ENCODE measurements at regions not wholly inside any gene's neighbourhood (a gene's known extent, or its start where the extent isn't known, plus 50 kb on each side); places are given as distances from the start of the nearest gene placed in this dataset.

DNA sequence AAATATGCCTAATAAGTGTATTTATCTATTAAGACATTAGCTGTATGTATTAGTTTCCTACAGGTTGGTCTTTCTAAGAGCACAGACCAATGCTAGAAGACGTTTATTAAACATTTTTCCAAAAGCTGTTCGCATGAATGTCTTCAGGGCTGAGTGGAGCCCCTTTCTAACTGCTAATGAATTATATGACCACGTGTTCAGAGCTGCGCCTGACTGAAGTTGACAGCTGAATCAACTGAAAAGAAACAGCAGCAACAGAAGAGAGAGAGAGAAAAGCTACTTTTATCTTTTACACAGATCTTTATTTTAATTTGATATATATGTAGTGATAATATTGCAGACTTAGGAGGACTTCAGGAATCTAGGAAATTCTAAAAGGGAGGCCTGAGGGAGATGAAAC is 75.2 kb upstream of the ARID1B start:
- Mint-ChIP-seq H3K36me3 (ENCODE audit: low read depth) (no peaks in the 10 kb centered on the region), H3K27ac (no peak overlapping the region), H3K4me1 (ENCODE audit: low read depth) (peaks cover 20% of the 10 kb centered on the region), H3K9me3 (no peaks in the 10 kb centered on the region), H3K27me3 (ENCODE audit: low read depth) (peaks cover 5% of the 10 kb centered on the region), H3K4me3 (no peak overlapping the region)
- CTCF ChIA-PET: no interaction called here
- intact Hi-C loops (cut with micrococcal nuclease): no loop called here
- no peak for DNase-seq

DNA sequence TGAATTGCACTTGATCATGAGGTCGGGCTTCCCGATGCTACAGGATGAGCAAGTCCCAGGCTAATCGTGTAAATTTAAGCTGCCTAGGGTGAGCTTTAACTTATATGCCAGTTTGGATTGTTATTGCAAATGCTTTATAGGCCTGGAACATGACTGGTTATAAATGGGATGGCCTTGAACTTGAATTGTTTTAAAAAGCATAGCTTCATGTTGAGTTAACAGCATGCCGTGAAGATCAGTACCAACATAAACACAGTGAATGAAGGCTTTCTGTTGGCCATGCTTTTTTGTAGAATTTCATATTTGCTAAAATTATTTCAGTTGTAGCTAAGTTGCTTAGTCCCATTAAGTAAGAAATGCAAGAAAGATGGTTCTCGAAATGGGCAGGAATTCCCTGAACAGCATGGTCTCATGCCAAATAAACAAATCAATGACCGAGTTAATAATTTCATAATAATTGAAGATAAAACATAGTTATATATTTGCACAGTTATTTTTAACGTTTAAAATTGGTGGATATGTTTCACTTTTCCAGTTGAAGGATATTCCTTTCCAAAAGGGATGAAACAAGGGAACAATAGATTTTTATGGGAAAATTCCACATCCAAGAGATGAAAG is 76.6 kb upstream of the ARID1B start:
- Mint-ChIP-seq H3K4me1 (ENCODE audit: low read depth) (peaks cover 20% of the 10 kb centered on the region), H3K36me3 (ENCODE audit: low read depth) (no peaks in the 10 kb centered on the region), H3K27ac (no peak overlapping the region), H3K4me3 (no peak overlapping the region), H3K27me3 (ENCODE audit: low read depth) (peaks cover 5% of the 10 kb centered on the region), H3K9me3 (no peaks in the 10 kb centered on the region)
- intact Hi-C loops (cut with micrococcal nuclease): no loop called here
- CTCF ChIA-PET: no interaction called here
- DNase-seq: no peak

DNA sequence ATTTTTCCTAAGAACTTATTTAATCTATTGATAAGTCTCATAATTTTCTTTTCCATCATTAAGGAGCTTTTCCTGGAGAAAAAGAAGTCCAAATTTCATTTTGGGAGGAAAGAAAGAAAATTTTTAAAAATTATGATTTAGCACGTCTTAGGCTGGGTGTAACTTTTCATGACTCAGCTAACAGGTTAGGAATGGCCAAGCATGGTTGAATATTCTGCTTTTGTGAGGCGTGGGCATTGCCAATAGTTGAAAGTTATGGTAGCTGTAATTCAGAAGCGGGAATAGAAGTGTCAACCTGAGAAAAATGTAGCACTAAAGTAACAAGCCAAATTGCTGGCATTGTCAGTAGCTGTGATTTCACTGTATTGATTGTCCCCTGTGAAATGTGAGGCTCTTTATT is 77.2 kb upstream of the ARID1B start:
- H3K4me3 Mint-ChIP-seq: no peak overlapping the region
- no peaks in the 10 kb centered on the region for H3K9me3 Mint-ChIP-seq
- peaks cover 5% of the 10 kb centered on the region for H3K27me3 Mint-ChIP-seq (ENCODE audit: low read depth)
- intact Hi-C loops (cut with micrococcal nuclease): loop anchor here (5.0 kb wide), 1 partner anchor 157 kb away; no protein-coding TSS in a partner anchor
- peaks cover 20% of the 10 kb centered on the region for H3K4me1 Mint-ChIP-seq (ENCODE audit: low read depth)
- DNase-seq: no peak
- CTCF ChIA-PET: no interaction called here
- H3K36me3 Mint-ChIP-seq (ENCODE audit: low read depth): no peaks in the 10 kb centered on the region
- no peak overlapping the region for H3K27ac Mint-ChIP-seq

DNA sequence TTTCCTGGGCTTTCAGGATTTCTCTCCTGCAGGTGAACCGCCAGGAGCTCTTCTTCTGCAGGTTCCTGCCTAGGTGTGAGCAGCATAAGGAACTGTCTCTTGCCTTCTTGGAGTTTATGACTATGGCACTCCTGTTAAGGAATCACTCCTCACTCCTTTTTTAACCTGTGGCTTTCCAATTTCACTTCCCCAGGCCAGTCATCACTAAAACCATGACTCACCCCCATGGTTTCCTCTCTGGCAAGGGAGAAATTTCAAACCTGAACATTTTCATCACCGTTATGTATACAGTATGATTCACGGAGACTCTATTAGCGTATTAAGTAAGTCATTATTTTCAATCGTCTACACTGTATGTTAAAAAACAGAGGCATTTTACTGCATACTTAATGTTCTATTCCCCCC is 78.2 kb upstream of the ARID1B start:
- Mint-ChIP-seq H3K4me3 (no peak overlapping the region), H3K27me3 (ENCODE audit: low read depth) (peaks cover 5% of the 10 kb centered on the region), H3K9me3 (no peaks in the 10 kb centered on the region), H3K27ac (no peak overlapping the region), H3K36me3 (ENCODE audit: low read depth) (no peaks in the 10 kb centered on the region), H3K4me1 (ENCODE audit: low read depth) (peaks cover 23% of the 10 kb centered on the region)
- CTCF ChIA-PET: no interaction called here
- DNase-seq: peak; percentile 23
- intact Hi-C loops (cut with micrococcal nuclease): loop anchor here (5.0 kb wide), 1 partner anchor 158 kb away; no protein-coding TSS in a partner anchor

DNA sequence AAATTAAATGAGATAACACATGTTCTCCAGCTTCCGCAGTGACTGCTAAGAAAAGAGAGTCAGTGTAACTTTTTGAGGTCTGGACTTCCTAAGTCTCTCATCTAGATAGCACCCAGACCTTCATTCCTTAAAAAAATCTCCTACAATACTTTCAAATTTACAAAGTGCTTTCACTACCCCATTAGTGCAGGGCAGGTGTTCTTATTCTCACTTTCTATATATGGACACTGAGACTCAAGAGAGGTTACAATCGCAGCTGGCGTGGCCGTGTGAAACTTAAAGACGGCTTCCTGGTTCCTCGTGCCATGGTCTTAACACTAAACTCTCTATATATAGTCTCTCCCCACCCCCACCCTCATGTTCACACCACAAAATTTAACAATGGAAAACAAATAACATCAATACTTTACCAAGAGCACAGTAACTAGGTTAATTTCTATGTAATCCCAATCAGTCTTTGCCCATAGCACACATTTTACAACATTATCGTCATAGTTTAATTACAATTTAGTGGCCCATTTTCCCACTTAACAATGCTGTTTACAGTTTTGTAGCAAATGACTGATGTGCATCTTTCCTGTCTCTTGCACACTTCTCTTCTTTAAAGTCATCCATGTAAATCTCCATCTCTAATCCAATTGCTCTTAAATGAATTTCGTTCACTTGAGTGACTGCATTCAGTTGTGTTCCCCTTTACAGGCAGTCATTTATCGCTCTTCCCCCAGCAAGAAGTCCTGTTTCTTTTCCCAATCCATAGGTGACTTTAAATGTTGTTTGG is 78.8 kb upstream of the ARID1B start:
- Mint-ChIP-seq H3K9me3 (no peaks in the 10 kb centered on the region), H3K4me1 (ENCODE audit: low read depth) (peaks cover 23% of the 10 kb centered on the region), H3K27me3 (ENCODE audit: low read depth) (peaks cover 5% of the 10 kb centered on the region), H3K27ac (no peak overlapping the region), H3K36me3 (ENCODE audit: low read depth) (no peaks in the 10 kb centered on the region), H3K4me3 (no peak overlapping the region)
- CTCF ChIA-PET: interaction anchor here (0.6 kb wide), 1 partner anchor 110 kb away, joined by 3 read pairs; no protein-coding TSS in a partner anchor
- intact Hi-C loops (cut with micrococcal nuclease): loop anchor here (5.0 kb wide), 1 partner anchor 159 kb away; no protein-coding TSS in a partner anchor
- no peak for DNase-seq

DNA sequence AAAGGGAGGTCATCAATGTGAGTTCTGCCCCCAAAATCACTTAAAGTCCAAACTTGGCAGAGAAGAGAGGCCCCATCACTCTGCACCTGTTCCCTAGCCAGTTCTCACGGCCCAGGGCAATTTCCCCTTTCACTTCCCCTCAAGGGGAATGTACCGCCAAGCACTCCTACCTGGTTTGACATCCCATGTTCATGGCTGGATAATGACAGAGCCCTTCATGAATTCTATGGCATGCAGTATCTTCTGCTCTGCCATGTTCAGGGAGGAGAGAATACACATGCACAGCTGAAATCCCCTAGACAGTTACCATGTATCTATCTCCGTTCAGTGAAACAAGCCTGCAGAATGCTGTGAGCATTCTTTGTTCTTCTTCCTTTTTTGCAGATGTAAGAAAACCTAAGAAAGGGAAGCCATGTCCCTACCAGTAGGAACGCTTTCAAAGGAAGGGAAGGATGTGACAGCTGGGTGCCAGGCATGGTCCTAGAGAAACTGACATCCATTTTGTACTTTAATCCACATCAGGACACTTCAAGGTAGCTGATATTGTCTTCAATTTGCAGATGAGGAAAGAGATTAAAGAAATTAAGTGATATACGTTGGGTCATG is 79.8 kb upstream of the ARID1B start:
- Mint-ChIP-seq H3K27me3 (ENCODE audit: low read depth) (peaks cover 5% of the 10 kb centered on the region), H3K4me1 (ENCODE audit: low read depth) (peaks cover 23% of the 10 kb centered on the region), H3K9me3 (no peaks in the 10 kb centered on the region), H3K4me3 (no peak overlapping the region), H3K27ac (no peak overlapping the region), H3K36me3 (ENCODE audit: low read depth) (no peaks in the 10 kb centered on the region)
- CTCF ChIA-PET: interaction anchor here (0.6 kb wide), 1 partner anchor 109 kb away, joined by 3 read pairs; no protein-coding TSS in a partner anchor
- intact Hi-C loops (cut with micrococcal nuclease): loop anchor here (5.0 kb wide), 1 partner anchor 160 kb away; no protein-coding TSS in a partner anchor
- no peak for DNase-seq

DNA sequence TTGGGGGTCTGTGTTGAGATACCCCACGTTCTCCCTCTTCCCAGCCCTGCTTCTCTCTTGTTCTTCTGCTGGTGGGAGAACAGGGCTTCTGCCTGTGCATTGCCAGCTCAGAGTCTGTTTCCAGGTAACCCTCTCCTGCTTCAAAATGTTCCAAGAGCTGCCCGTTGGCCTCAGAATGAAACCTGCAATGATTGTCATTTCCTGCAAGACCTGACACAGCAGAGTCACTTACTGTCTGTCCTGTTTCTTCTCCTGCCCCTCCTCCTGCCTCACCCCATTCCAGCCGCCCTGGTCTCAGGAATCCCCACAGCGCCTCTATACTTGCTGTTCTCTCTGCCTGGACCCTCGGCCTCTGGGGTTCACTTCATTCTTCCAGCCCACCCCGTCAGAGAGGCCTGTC is 81.4 kb upstream of the ARID1B start:
- Mint-ChIP-seq H3K27ac (peak overlapping the region; percentile 58), H3K9me3 (no peaks in the 10 kb centered on the region), H3K4me3 (no peak overlapping the region), H3K4me1 (ENCODE audit: low read depth) (peaks cover 29% of the 10 kb centered on the region), H3K36me3 (ENCODE audit: low read depth) (no peaks in the 10 kb centered on the region), H3K27me3 (ENCODE audit: low read depth) (peaks cover 5% of the 10 kb centered on the region)
- intact Hi-C loops (cut with micrococcal nuclease): loop anchor here (5.0 kb wide), 1 partner anchor 162 kb away; no protein-coding TSS in a partner anchor
- CTCF ChIA-PET: no interaction called here
- DNase-seq: peak; percentile 31

DNA sequence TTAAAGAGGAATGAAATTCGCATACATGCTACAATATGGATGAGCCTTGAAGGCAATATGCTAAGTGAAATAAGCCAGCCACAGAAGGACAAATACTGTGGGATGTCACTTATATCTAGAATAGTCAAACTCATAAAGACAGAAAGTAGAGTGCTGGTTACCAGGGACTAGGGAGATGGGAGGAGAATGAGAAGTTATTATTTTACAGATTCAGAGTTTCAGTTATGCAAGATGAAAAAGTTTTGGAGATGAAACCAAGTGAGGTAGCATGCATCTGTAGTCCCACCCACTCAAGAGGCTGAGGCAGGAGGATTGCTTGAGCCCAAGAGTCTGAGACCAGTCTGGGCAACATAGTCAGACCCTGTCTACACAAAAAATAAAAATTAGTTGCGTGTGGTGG is 82.5 kb upstream of the ARID1B start:
- H3K4me1 Mint-ChIP-seq (ENCODE audit: low read depth): peaks cover 34% of the 10 kb centered on the region
- DNase-seq: peak; percentile 12
- H3K27ac Mint-ChIP-seq: no peak overlapping the region
- intact Hi-C loops (cut with micrococcal nuclease): loop anchor here (5.0 kb wide), 1 partner anchor 163 kb away; no protein-coding TSS in a partner anchor
- H3K9me3 Mint-ChIP-seq: no peaks in the 10 kb centered on the region
- H3K27me3 Mint-ChIP-seq (ENCODE audit: low read depth): peaks cover 3% of the 10 kb centered on the region
- CTCF ChIA-PET: no interaction called here
- no peak overlapping the region for H3K4me3 Mint-ChIP-seq
- no peaks in the 10 kb centered on the region for H3K36me3 Mint-ChIP-seq (ENCODE audit: low read depth)

DNA sequence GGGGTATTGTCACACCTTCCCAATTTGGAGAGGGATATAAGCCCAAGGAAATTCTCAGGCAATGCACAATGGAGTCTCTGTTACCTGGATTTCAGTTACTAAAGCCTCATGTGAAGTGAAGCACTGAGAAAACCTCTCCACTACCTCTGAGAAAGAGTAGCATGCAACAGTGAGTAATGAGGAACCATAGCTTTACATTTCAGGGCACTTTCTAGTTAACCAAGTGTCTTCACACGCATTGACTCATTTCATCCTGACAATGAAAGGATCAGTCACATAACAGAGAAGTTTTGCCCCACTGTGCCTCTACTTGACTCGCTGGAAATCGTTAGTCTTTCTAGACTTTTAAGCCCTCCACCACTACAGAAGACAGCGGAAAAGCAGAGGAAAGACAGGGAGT is 86.2 kb upstream of the ARID1B start:
- H3K4me1 Mint-ChIP-seq (ENCODE audit: low read depth): peaks cover 34% of the 10 kb centered on the region
- H3K27me3 Mint-ChIP-seq (ENCODE audit: low read depth): no peaks in the 10 kb centered on the region
- no peaks in the 10 kb centered on the region for H3K9me3 Mint-ChIP-seq
- DNase-seq: peak; percentile 8
- peak overlapping the region; percentile 24 for H3K27ac Mint-ChIP-seq
- H3K36me3 Mint-ChIP-seq (ENCODE audit: low read depth): no peaks in the 10 kb centered on the region
- intact Hi-C loops (cut with micrococcal nuclease): loop anchor here (1.0 kb wide), 1 partner anchor 50 kb away; no protein-coding TSS in a partner anchor
- H3K4me3 Mint-ChIP-seq: no peak overlapping the region
- CTCF ChIA-PET: no interaction called here

DNA sequence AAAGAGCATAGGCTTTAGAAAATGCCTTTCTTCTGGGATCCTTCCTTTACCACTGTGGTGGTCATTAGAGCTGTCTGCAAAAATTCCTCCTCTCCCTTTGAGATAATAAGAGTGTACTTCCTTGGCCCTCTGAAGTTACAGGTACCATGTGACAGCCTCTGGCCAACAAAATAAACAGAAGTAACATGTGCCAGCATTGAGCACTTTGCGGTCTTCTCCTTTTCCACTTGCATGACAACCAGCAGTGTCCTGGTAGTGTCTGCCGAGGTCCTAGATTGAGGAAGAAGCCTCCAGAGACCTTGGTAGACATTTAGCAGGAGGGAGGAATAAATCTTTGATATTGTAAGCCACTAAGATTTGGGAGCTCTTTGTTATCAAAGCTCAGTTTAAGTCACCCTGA is 87.5 kb upstream of the ARID1B start:
- no peaks in the 10 kb centered on the region for H3K36me3 Mint-ChIP-seq (ENCODE audit: low read depth)
- no peaks in the 10 kb centered on the region for H3K9me3 Mint-ChIP-seq
- H3K4me1 Mint-ChIP-seq (ENCODE audit: low read depth): peaks cover 34% of the 10 kb centered on the region
- DNase-seq: no peak
- H3K27ac Mint-ChIP-seq: peak overlapping the region; percentile 9
- CTCF ChIA-PET: no interaction called here
- H3K27me3 Mint-ChIP-seq (ENCODE audit: low read depth): no peaks in the 10 kb centered on the region
- intact Hi-C loops (cut with micrococcal nuclease): loop anchor here (5.0 kb wide), 1 partner anchor 418 kb away; no protein-coding TSS in a partner anchor
- H3K4me3 Mint-ChIP-seq: no peak overlapping the region

DNA sequence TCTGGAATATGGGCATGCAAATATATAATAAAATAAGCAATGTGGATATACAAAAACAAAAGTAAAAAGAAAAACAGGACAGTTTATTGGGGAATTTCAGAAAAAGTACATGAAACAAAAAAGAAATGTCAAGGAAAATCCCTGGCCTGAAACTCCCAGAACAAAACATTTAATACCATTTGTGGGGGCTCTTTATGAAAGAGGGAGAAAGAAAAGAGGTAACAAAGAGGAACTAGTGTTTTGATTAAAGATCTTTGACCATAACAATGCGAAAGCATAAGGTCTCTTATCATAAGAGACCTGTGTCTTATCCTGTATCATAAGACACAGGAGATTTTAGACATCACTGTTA is 88.6 kb upstream of the ARID1B start:
- H3K4me3 Mint-ChIP-seq: no peak overlapping the region
- intact Hi-C loops (cut with micrococcal nuclease): loop anchor here (5.0 kb wide), 1 partner anchor 419 kb away; no protein-coding TSS in a partner anchor
- no peaks in the 10 kb centered on the region for H3K36me3 Mint-ChIP-seq (ENCODE audit: low read depth)
- no peak for DNase-seq
- CTCF ChIA-PET: no interaction called here
- no peaks in the 10 kb centered on the region for H3K9me3 Mint-ChIP-seq
- H3K27me3 Mint-ChIP-seq (ENCODE audit: low read depth): no peaks in the 10 kb centered on the region
- H3K27ac Mint-ChIP-seq: no peak overlapping the region
- H3K4me1 Mint-ChIP-seq (ENCODE audit: low read depth): peaks cover 32% of the 10 kb centered on the region

DNA sequence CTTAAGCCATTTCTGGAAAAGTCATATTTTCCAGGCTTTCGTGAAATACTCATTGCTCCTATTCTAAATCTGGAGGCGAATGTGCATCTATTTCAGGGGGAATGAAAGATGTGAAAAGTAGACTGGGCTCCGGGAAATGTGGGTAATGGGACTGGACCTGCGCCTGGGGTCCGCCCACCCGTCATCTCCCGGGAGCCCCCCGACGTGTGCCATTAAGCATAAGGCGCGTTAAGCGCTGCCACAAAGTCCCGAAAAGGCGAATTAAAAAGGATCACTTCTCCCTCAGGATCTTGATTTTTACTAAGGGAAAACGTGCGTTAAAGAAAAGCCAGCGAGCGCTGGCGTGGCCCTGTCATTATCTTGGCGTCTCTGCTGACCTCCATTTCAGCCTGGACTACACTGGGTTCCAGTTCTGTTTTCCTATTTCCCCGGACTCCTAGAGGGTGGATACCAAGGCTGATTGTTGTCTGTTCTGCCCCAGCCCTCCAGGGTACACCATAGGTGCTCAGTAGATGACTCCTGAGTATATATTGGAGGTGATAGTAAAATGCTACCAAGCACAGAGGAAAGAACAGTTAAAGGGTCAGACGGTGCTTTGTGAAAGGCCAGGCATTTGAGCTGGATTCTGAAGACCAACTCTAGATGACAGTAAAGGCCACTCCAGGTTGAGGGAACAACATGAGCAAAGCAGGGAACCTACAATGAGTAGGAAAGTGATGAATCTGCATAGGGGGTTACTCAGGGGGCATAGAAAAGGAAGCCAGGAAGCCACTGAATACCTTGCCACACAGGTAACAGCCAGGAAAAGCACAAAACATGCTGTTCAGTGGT is 89.2 kb upstream of the ARID1B start:
- Mint-ChIP-seq H3K4me1 (ENCODE audit: low read depth) (peaks cover 32% of the 10 kb centered on the region), H3K27me3 (ENCODE audit: low read depth) (no peaks in the 10 kb centered on the region), H3K27ac (peak overlapping the region; percentile 50), H3K4me3 (peak overlapping the region; percentile 68), H3K36me3 (ENCODE audit: low read depth) (no peaks in the 10 kb centered on the region), H3K9me3 (no peaks in the 10 kb centered on the region)
- CTCF ChIA-PET: interaction anchor here (1.1 kb wide), 1 partner anchor 33 kb away, joined by 4 read pairs; no protein-coding TSS in a partner anchor
- intact Hi-C loops (cut with micrococcal nuclease): loop anchor here (1.0 to 5.0 kb wide), 7 partner anchors 33 to 1373 kb away; partner anchors contain the start of gene TFB1M
- peak; percentile 11 for DNase-seq

Data from activated naive CD4-positive, alpha-beta T cell treated with anti-CD3 and anti-CD28 coated beads for 36 hours (primary cell).